ENCODE measurements at regions not wholly inside any gene's neighbourhood (a gene's known extent, or its start where the extent isn't known, plus 50 kb on each side); places are given as distances from the start of the nearest gene placed in this dataset.

DNA sequence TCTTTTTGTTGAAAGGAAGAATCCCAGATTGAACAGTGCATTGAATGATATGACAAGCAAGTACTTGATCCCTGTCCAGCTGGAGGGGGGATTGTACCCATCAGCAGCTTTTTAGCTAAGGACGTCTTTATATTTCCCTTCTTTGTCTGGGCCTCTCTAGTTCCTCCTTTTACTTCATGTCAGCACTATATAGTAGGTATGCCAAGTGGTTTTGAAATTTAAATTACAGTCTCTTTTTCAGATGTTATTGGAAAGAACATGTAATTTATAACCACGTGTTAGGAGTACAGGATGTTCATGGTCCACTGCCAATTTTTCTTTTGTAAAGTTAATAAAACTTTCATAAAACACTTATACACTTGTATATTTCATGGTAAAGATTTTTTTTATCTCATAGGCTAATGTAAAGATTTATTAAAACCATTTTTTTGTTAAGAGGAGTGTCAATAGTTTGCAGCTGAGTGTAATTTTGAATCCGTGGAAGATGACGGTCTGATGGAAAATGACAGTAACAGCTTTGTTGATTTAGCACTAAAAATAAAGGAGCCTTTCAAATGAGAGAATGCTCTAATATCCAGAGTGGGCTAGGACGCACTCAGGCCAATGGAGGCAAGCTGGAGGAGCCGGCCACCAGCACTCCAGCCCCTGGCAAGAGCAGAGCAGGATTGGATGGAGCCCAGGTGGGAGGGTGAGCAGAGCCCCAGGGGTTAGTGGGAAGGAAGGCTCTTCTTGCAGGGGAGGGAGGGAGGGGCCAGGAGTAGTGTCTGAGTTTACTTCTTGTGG, 488.3 kb downstream of the INSC start:
- H3K4me3 ChIP-seq (ENCODE audit: low read depth, low read length): no peak overlapping the region
- no peaks in the 10 kb centered on the region for H3K36me3 ChIP-seq (ENCODE audit: control insufficient read depth, insufficient read depth, low read length)
- TF ChIP-seq, protein P1, sequence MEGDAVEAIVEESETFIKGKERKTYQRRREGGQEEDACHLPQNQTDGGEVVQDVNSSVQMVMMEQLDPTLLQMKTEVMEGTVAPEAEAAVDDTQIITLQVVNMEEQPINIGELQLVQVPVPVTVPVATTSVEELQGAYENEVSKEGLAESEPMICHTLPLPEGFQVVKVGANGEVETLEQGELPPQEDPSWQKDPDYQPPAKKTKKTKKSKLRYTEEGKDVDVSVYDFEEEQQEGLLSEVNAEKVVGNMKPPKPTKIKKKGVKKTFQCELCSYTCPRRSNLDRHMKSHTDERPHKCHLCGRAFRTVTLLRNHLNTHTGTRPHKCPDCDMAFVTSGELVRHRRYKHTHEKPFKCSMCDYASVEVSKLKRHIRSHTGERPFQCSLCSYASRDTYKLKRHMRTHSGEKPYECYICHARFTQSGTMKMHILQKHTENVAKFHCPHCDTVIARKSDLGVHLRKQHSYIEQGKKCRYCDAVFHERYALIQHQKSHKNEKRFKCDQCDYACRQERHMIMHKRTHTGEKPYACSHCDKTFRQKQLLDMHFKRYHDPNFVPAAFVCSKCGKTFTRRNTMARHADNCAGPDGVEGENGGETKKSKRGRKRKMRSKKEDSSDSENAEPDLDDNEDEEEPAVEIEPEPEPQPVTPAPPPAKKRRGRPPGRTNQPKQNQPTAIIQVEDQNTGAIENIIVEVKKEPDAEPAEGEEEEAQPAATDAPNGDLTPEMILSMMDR (IDR thresholded peaks at IDR 0.05): no peak

DNA sequence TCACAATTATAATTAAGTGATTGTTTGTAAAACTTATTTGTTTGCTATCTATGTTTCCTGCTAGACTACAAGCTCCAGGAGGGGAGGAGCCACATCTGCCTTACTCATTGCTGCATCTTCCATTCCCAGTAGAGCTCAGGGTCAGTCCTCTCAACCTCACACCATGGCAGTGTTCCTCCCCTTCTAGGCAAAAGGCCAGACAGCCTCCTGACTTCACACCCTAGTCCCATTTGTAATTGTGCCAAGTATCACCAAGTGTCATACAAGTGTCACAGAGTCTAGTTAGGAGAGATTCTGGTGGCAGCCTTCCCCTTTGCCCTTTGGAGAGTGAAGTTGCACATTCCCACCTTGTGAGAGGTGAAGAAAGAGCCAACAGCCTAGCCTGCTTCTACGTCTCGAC, 490.4 kb downstream of the INSC start:
- Histone ChIP-seq H3K4me2 (ENCODE audit: low read length) (no peak overlapping the region), H3K27ac (no peak overlapping the region)

More for the DNA sequence above, 488.3 kb downstream of the INSC start:
- no peaks in the 10 kb centered on the region for H3K9me3 ChIP-seq (ENCODE audit: control insufficient read depth, low read length)
- no peaks in the 10 kb centered on the region for H3K79me2 ChIP-seq
- H3K4me2 ChIP-seq (ENCODE audit: low read length): no peak overlapping the region
- H3K27me3 ChIP-seq (ENCODE audit: control insufficient read depth, insufficient read depth, low read length): no peaks in the 10 kb centered on the region
- no peak overlapping the region for H2AFZ ChIP-seq
- no peak overlapping the region for H3K27ac ChIP-seq
- H3K4me1 ChIP-seq: no peaks in the 10 kb centered on the region
- no peak overlapping the region for H3K9ac ChIP-seq

DNA sequence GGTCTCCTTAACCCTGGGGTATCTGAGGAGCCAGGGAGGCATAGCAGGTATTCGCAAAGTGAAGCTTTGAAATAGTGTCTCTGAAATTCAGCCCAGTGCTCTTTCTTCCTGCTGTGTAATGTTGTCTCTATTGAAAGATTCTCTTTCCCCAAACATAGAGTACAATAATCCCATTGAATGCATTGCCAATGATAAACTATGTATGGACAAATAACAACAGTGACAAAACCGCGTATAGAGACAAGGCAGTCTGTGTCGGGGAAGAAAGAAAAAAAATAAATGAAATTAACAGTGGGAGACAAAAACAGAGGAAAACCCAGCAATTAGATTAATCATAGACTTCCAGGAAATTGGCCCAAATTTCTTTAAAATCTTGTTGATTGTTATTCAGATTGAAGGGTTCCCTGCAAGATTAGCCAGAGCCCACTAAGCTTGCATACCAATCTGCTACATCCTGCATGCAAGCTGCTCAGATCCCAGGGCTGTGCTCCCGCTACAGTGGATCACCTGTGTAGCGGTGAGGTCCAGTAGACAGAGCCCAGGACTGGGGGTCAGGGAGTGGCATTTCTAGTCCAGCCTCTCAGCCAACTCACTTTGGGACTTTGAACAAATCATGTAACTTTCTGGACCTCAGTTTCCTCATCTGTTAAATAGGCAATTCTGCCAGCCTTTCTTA, 492.8 kb downstream of the INSC start:
- H3K9ac ChIP-seq: no peak overlapping the region
- no peaks in the 10 kb centered on the region for H3K36me3 ChIP-seq (ENCODE audit: control insufficient read depth, insufficient read depth, low read length)
- H3K27ac ChIP-seq: no peak overlapping the region
- H3K4me3 ChIP-seq (ENCODE audit: low read depth, low read length): no peak overlapping the region
- no peaks in the 10 kb centered on the region for H3K27me3 ChIP-seq (ENCODE audit: control insufficient read depth, insufficient read depth, low read length)
- no peak overlapping the region for H2AFZ ChIP-seq
- TF ChIP-seq, protein P1 (IDR thresholded peaks at IDR 0.05): no peak
- no peak overlapping the region for H3K4me2 ChIP-seq (ENCODE audit: low read length)
- no peaks in the 10 kb centered on the region for H3K9me3 ChIP-seq (ENCODE audit: control insufficient read depth, low read length)
- no peaks in the 10 kb centered on the region for H3K4me1 ChIP-seq
- no peaks in the 10 kb centered on the region for H3K79me2 ChIP-seq

More for the DNA sequence above, 490.4 kb downstream of the INSC start:
- H3K9me3 ChIP-seq (ENCODE audit: control insufficient read depth, low read length): no peaks in the 10 kb centered on the region
- H3K36me3 ChIP-seq (ENCODE audit: control insufficient read depth, insufficient read depth, low read length): no peaks in the 10 kb centered on the region
- no peaks in the 10 kb centered on the region for H3K27me3 ChIP-seq (ENCODE audit: control insufficient read depth, insufficient read depth, low read length)
- no peaks in the 10 kb centered on the region for H3K4me1 ChIP-seq
- TF ChIP-seq, protein P1 (IDR thresholded peaks at IDR 0.05): no peak
- H3K79me2 ChIP-seq: no peaks in the 10 kb centered on the region
- no peak overlapping the region for H3K4me3 ChIP-seq (ENCODE audit: low read depth, low read length)
- no peak overlapping the region for H2AFZ ChIP-seq
- H3K9ac ChIP-seq: no peak overlapping the region

DNA sequence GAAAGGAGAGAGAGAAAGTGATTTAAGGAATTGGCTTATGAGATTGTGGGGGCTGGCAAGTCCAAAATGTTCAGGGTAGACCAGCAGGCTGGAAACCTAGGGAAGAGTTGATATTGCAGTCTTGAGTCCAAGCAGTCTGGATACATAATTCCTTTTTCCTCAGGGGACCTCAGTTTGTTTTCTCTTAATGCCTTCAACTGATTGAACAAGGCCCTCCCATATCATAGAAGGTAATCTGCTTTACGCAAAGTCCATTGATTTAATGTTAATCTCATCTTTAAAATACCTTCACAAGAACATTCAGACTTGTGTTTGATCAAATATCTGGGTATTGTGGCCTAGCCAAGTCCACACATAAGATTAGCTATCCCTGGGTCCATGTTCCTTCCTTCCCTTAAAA, 494.7 kb downstream of the INSC start:
- no peak overlapping the region for H2AFZ ChIP-seq
- H3K9ac ChIP-seq: no peak overlapping the region
- no peak overlapping the region for H3K4me3 ChIP-seq (ENCODE audit: low read depth, low read length)
- no peak overlapping the region for H3K4me2 ChIP-seq (ENCODE audit: low read length)
- H3K27me3 ChIP-seq (ENCODE audit: control insufficient read depth, insufficient read depth, low read length): no peaks in the 10 kb centered on the region
- H3K27ac ChIP-seq: no peak overlapping the region
- no peaks in the 10 kb centered on the region for H3K9me3 ChIP-seq (ENCODE audit: control insufficient read depth, low read length)
- TF ChIP-seq, protein P1 (IDR thresholded peaks at IDR 0.05): no peak
- peaks cover 3% of the 10 kb centered on the region for H3K4me1 ChIP-seq
- no peaks in the 10 kb centered on the region for H3K36me3 ChIP-seq (ENCODE audit: control insufficient read depth, insufficient read depth, low read length)
- H3K79me2 ChIP-seq: no peaks in the 10 kb centered on the region
